Uterus (tissue), 2 donors: ENCODE measurements at regions not wholly inside any gene's neighbourhood (a gene's known extent, or its start where the extent isn't known, plus 50 kb on each side); places are given as distances from the start of the nearest gene placed in this dataset.

Experiments used
- POLR2A ChIP-seq, 2 donors: fragments of 450-650 bp; IDR thresholded peaks; one replicate each; pipeline ENCODE4 v1.6.1; 2016; ENCODE audit warnings: antibody characterized with exemption in 2 of 2, mild to moderate bottlenecking in 1 of 2, moderate library complexity in 1 of 2
- TF ChIP-seq, protein P1 (sequence below), 4 experiments: fragments of 200-600 bp in 2 of 4; fragments of 450-650 bp in 2 of 4; sonication (generic) in 2 of 4; IDR thresholded peaks; one replicate each; pipeline ENCODE4 v1.5.1; 2016 to 2019; ENCODE audit warnings: antibody characterized with exemption in 4 of 4, mild to moderate bottlenecking in 2 of 4, moderate library complexity in 1 of 4

DNA sequence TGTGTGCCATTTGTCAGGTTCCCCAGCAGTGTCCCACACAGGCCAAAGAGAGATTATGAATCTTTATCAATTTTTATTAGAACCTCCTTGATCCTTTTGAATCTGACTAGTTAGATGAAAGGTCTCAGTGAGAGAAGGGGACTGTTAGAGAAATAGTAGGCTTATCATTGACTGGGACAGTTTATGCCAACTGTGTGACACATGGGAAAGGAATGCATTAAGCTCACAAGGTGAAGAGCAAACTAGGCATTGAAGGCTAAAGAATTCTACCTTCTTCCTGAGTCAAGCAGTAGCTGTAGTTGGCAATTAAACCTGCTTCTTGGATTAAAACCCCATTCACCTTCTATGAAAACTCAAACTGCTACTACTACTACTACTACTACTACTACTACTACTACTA, 389.6 kb upstream of the CDH19 start:
- TF ChIP-seq, protein P1, sequence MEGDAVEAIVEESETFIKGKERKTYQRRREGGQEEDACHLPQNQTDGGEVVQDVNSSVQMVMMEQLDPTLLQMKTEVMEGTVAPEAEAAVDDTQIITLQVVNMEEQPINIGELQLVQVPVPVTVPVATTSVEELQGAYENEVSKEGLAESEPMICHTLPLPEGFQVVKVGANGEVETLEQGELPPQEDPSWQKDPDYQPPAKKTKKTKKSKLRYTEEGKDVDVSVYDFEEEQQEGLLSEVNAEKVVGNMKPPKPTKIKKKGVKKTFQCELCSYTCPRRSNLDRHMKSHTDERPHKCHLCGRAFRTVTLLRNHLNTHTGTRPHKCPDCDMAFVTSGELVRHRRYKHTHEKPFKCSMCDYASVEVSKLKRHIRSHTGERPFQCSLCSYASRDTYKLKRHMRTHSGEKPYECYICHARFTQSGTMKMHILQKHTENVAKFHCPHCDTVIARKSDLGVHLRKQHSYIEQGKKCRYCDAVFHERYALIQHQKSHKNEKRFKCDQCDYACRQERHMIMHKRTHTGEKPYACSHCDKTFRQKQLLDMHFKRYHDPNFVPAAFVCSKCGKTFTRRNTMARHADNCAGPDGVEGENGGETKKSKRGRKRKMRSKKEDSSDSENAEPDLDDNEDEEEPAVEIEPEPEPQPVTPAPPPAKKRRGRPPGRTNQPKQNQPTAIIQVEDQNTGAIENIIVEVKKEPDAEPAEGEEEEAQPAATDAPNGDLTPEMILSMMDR (IDR thresholded peaks at IDR 0.05): no peak
- no peak for TF ChIP-seq POLR2A (IDR thresholded peaks at IDR 0.05)
